ENCODE measurements at regions not wholly inside any gene's neighbourhood (a gene's known extent, or its start where the extent isn't known, plus 50 kb on each side); places are given as distances from the start of the nearest gene placed in this dataset.

DNA sequence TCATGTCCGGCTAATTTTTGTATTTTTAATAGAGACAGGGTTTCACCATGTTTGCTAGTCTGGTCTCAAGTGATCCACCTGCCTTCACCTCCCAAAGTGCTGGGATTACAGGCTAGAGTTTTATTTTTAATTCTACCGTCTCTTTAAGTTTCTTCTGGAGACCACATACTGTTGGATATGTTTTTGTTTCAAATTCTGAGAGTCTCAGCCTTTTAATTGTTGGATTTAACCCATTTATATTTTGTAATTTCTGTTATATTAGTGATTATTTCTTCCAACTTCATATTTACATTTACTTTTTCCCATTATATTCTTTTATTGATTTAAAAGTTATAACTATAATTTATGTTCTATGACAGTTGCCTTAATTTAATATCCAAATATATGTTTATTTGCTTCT, 139.4 kb downstream of the BMS1 start:
- no peaks in the 10 kb centered on the region for H3K9me3 Mint-ChIP-seq
- no peak overlapping the region for H3K4me3 Mint-ChIP-seq
- H3K36me3 Mint-ChIP-seq: no peaks in the 10 kb centered on the region
- TF ChIP-seq, protein P1, sequence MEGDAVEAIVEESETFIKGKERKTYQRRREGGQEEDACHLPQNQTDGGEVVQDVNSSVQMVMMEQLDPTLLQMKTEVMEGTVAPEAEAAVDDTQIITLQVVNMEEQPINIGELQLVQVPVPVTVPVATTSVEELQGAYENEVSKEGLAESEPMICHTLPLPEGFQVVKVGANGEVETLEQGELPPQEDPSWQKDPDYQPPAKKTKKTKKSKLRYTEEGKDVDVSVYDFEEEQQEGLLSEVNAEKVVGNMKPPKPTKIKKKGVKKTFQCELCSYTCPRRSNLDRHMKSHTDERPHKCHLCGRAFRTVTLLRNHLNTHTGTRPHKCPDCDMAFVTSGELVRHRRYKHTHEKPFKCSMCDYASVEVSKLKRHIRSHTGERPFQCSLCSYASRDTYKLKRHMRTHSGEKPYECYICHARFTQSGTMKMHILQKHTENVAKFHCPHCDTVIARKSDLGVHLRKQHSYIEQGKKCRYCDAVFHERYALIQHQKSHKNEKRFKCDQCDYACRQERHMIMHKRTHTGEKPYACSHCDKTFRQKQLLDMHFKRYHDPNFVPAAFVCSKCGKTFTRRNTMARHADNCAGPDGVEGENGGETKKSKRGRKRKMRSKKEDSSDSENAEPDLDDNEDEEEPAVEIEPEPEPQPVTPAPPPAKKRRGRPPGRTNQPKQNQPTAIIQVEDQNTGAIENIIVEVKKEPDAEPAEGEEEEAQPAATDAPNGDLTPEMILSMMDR (conservative IDR thresholded peaks at IDR 0.05): no peak
- peaks cover 2% of the 10 kb centered on the region for H3K4me1 Mint-ChIP-seq (ENCODE audit: unreplicated experiment)
- H3K27me3 Mint-ChIP-seq: peaks cover 14% of the 10 kb centered on the region
- DNase-seq (ENCODE audit: extremely low spot score, unreplicated experiment): no peak
- no peak overlapping the region for H3K27ac Mint-ChIP-seq

DNA sequence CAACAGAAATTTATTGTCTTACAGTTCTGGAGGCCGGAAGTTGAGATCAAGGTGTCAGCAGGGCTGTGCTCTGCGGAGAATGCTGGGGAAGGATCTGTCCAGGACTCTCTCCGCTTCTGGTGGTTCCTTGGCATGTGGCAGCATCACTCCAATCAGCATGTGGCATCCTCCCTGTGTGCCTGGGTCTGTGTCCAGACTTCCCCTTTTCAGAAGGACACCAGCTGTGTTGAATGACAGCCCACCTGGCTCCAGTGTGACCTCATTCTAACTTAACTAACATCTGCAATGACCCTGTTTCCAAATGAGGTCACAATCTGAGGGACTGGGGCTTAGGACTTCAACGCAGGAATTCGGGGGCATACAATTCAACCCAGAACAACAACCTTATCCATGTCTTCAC, 141.9 kb downstream of the BMS1 start:
- Mint-ChIP-seq H3K4me1 (ENCODE audit: unreplicated experiment) (peaks cover 12% of the 10 kb centered on the region), H3K9me3 (no peaks in the 10 kb centered on the region), H3K36me3 (no peaks in the 10 kb centered on the region), H3K27ac (no peak overlapping the region), H3K4me3 (no peak overlapping the region), H3K27me3 (peaks cover 31% of the 10 kb centered on the region)
- DNase-seq (ENCODE audit: extremely low spot score, unreplicated experiment): no peak
- TF ChIP-seq, protein P1 (conservative IDR thresholded peaks at IDR 0.05): no peak

DNA sequence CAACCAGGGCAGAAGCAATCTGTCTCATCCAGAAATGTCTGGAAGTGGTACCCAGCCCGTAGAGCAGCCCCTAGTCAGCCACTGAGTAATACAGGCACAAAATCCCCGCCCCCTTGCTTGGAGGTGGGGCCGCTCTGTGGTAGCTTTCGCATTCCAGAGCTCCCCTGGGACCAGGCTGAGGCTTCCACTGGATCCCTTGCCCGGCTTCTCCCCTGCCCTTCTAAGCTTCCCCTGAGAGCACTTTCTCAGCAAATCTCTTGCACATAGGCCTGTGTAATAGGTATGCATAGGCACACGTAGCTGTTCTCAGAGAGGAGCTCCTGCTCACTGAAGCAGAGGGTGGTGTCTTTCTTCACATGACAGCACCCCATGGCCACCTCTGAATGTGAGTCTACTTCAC, 144.2 kb downstream of the BMS1 start:
- Mint-ChIP-seq H3K4me3 (no peak overlapping the region), H3K27me3 (peaks cover 49% of the 10 kb centered on the region), H3K4me1 (ENCODE audit: unreplicated experiment) (peaks cover 12% of the 10 kb centered on the region), H3K9me3 (no peaks in the 10 kb centered on the region), H3K36me3 (no peaks in the 10 kb centered on the region), H3K27ac (no peak overlapping the region)
- TF ChIP-seq, protein P1 (conservative IDR thresholded peaks at IDR 0.05): no peak
- no peak for DNase-seq (ENCODE audit: extremely low spot score, unreplicated experiment)

DNA sequence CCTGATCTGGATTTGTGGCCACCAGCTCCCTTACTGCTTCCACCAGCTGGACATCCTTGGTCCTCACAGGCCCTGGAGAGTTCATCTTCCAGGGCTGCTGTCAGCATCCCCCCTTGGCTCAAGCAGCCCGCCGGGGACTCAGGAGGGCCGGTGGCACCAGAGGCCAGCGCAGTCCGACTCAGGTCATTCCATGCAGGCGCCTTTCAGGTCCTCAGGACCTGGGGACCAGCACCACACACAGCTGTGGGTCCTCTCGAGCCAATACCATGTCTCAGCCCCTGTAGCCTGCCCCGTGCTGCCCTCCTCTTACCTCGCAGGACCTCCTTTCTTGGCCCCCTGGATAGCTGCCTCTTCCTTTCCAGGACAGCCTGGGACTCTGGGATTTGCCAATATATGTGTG, 145.5 kb downstream of the BMS1 start:
- peak; percentile 52 for DNase-seq (ENCODE audit: extremely low spot score, unreplicated experiment)
- no peak overlapping the region for H3K27ac Mint-ChIP-seq
- H3K36me3 Mint-ChIP-seq: no peaks in the 10 kb centered on the region
- H3K4me3 Mint-ChIP-seq: no peak overlapping the region
- H3K4me1 Mint-ChIP-seq (ENCODE audit: unreplicated experiment): peaks cover 12% of the 10 kb centered on the region
- peaks cover 55% of the 10 kb centered on the region for H3K27me3 Mint-ChIP-seq
- TF ChIP-seq, protein P1 (conservative IDR thresholded peaks at IDR 0.05): no peak
- no peaks in the 10 kb centered on the region for H3K9me3 Mint-ChIP-seq

DNA sequence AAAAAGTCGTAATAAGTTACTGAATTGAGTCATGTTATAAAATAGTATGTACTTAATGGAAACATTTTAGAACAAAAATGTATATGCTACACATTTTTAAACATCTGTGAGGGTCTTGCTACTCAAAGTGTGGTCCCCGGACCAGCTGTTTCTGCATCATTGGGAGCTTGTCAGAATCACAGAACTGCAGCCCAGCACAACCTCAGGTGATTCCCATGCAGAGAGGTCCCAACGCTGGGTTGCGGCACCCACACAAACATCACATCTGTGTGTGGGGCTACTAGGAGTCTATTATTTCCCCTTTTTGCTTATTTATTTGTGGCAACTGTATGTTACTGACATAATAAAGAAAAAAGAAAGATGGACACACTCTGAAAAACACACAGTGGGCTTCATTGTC, 146.6 kb downstream of the BMS1 start:
- H3K27ac Mint-ChIP-seq: no peak overlapping the region
- peaks cover 60% of the 10 kb centered on the region for H3K27me3 Mint-ChIP-seq
- no peak overlapping the region for H3K4me3 Mint-ChIP-seq
- TF ChIP-seq, protein P1 (conservative IDR thresholded peaks at IDR 0.05): no peak
- no peaks in the 10 kb centered on the region for H3K36me3 Mint-ChIP-seq
- peaks cover 16% of the 10 kb centered on the region for H3K4me1 Mint-ChIP-seq (ENCODE audit: unreplicated experiment)
- H3K9me3 Mint-ChIP-seq: no peaks in the 10 kb centered on the region
- DNase-seq (ENCODE audit: extremely low spot score, unreplicated experiment): no peak

DNA sequence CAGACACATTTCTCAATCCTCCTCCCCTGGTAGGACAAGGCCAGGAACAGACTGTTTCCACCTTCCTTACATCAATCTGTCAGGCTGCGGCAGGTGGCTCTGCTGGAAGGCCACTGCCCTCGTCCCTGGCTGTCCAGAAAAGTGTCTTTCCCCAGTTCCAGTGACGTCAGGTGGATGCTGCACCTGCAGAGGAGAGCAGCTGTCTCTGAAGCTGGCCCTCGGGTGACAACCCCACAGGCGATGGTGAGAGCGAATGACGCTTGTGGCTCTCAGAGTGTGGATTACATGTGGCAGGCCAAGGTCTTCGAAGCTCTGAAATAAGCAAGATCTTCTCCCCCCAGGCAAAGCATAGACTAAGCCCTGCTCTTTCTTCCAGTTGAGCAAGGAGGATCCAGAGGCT, 146.9 kb upstream of the RET start:
- no peaks in the 10 kb centered on the region for H3K36me3 Mint-ChIP-seq
- no peak for DNase-seq (ENCODE audit: extremely low spot score, unreplicated experiment)
- peaks cover 67% of the 10 kb centered on the region for H3K27me3 Mint-ChIP-seq
- TF ChIP-seq, protein P1 (conservative IDR thresholded peaks at IDR 0.05): no peak
- no peaks in the 10 kb centered on the region for H3K9me3 Mint-ChIP-seq
- H3K4me1 Mint-ChIP-seq (ENCODE audit: unreplicated experiment): peaks cover 16% of the 10 kb centered on the region
- H3K4me3 Mint-ChIP-seq: no peak overlapping the region
- no peak overlapping the region for H3K27ac Mint-ChIP-seq
